Colonic mucosa (tissue), 4 donors: ENCODE measurements at regions not wholly inside any gene's neighbourhood (a gene's known extent, or its start where the extent isn't known, plus 50 kb on each side); places are given as distances from the start of the nearest gene placed in this dataset.

ENCODE experiments used
- DNase-seq: peaks from one replicate; pipeline ENCODE4 v3.0.0-alpha.2; 2020
- H3K27ac ChIP-seq: fragments of 200-600 bp; one replicate; pipeline ENCODE4 v1.8.0; 2021
- H3K27me3 ChIP-seq: fragments of 200-600 bp; one replicate; pipeline ENCODE4 v1.8.0; 2021
- H3K36me3 ChIP-seq: fragments of 200-600 bp; one replicate; pipeline ENCODE4 v1.8.0; 2021
- H3K4me1 ChIP-seq: fragments of 200-600 bp; one replicate; pipeline ENCODE4 v1.8.0; 2021; ENCODE audit warnings: mild to moderate bottlenecking
- H3K4me3 ChIP-seq: fragments of 200-600 bp; one replicate; pipeline ENCODE4 v1.8.0; 2021
- H3K9ac ChIP-seq, 2 donors: one replicate each; pipeline ENCODE4 v1.7.0; 2013; ENCODE audit warnings: control low read depth in 2 of 2, low read depth in 2 of 2, low read length in 2 of 2
- H3K9me3 ChIP-seq: fragments of 200-600 bp; one replicate; pipeline ENCODE4 v1.8.0; 2021
- CTCF ChIP-seq: fragments of 200-600 bp; IDR thresholded peaks from one replicate; pipeline ENCODE4 v1.8.0; 2022; ENCODE audit warnings: antibody characterized with exemption, mild to moderate bottlenecking
- intact Hi-C: fragments of 100-400 bp; cut with DNase I; formaldehyde crosslinking; loops from one replicate; pipeline ENCODE4 v1.14.1; 2022
- donor health status: healthy.
- donor health status: DM: no; HTN: no; CAD: no.
- donor health status: DM: no; HTN: no; CAD: no.

GRCh38 chr6:4561078-4561435 lies 215.1 kb upstream of the CDYL start:
- DNase-seq: no peak
- no peaks in the 10 kb centered on the region for H3K36me3 ChIP-seq
- intact Hi-C loops: no loop called here
- no peaks in the 10 kb centered on the region for H3K9me3 ChIP-seq
- no peak for TF ChIP-seq CTCF
- no peaks in the 10 kb centered on the region for H3K4me1 ChIP-seq
- H3K9ac ChIP-seq: no peak overlapping the region
- H3K27me3 ChIP-seq: no peaks in the 10 kb centered on the region
- H3K27ac ChIP-seq: no peak overlapping the region
- no peak overlapping the region for H3K4me3 ChIP-seq

- Histone ChIP-seq H3K9ac (no peak overlapping the region), H3K9me3 (no peaks in the 10 kb centered on the region), H3K4me1 (no peaks in the 10 kb centered on the region), H3K4me3 (no peak overlapping the region), H3K36me3 (no peaks in the 10 kb centered on the region), H3K27ac (no peak overlapping the region), H3K27me3 (no peaks in the 10 kb centered on the region)
- intact Hi-C loops: no loop called here
- no peak for DNase-seq
- no peak for TF ChIP-seq CTCF
Measured at GRCh38 chr6:4560221-4561077, 215.8 kb upstream of the CDYL start.

- no peaks in the 10 kb centered on the region for H3K36me3 ChIP-seq
- no peaks in the 10 kb centered on the region for H3K9me3 ChIP-seq
- no peaks in the 10 kb centered on the region for H3K27me3 ChIP-seq
- no peak overlapping the region for H3K4me3 ChIP-seq
- no peak overlapping the region for H3K9ac ChIP-seq
- DNase-seq: no peak
- no peaks in the 10 kb centered on the region for H3K4me1 ChIP-seq
- intact Hi-C loops: no loop called here
- no peak overlapping the region for H3K27ac ChIP-seq
- no peak for TF ChIP-seq CTCF
Measured at GRCh38 chr6:4559281-4559875, 216.8 kb upstream of the CDYL start.

GRCh38 chr6:4554645-4555044 lies 221.6 kb upstream of the CDYL start:
- TF ChIP-seq CTCF: no peak
- intact Hi-C loops: no loop called here
- no peaks in the 10 kb centered on the region for H3K36me3 ChIP-seq
- H3K27me3 ChIP-seq: no peaks in the 10 kb centered on the region
- no peak overlapping the region for H3K4me3 ChIP-seq
- no peaks in the 10 kb centered on the region for H3K4me1 ChIP-seq
- DNase-seq: no peak
- no peaks in the 10 kb centered on the region for H3K9me3 ChIP-seq
- no peak overlapping the region for H3K9ac ChIP-seq
- no peak overlapping the region for H3K27ac ChIP-seq

GRCh38 chr6:4553387-4553786 lies 222.8 kb upstream of the CDYL start:
- no peaks in the 10 kb centered on the region for H3K9me3 ChIP-seq
- H3K36me3 ChIP-seq: no peaks in the 10 kb centered on the region
- no peaks in the 10 kb centered on the region for H3K4me1 ChIP-seq
- H3K27me3 ChIP-seq: no peaks in the 10 kb centered on the region
- TF ChIP-seq CTCF: no peak
- no peak overlapping the region for H3K4me3 ChIP-seq
- no peak overlapping the region for H3K9ac ChIP-seq
- H3K27ac ChIP-seq: no peak overlapping the region
- no peak for DNase-seq
- intact Hi-C loops: no loop called here
